ENCODE measurements at regions not wholly inside any gene's neighbourhood (a gene's known extent, or its start where the extent isn't known, plus 50 kb on each side); places are given as distances from the start of the nearest gene placed in this dataset.

- TF ChIP-seq YY1 (IDR thresholded peaks at IDR 0.05; ENCODE audit: insufficient read depth, insufficient read length) (no peak), SUZ12 (IDR thresholded peaks at IDR 0.05; ENCODE audit: extremely low read depth, insufficient read depth, insufficient read length) (no peak)
Observed at GRCh38 chr9:105884416-105884815, 190.1 kb downstream of the TMEM38B start.
